Mucosa of rectum (tissue), 2 donors: ENCODE measurements at regions not wholly inside any gene's neighbourhood (a gene's known extent, or its start where the extent isn't known, plus 50 kb on each side); places are given as distances from the start of the nearest gene placed in this dataset.
"Not testable (repeated sequence)": the region's sequence is repeated elsewhere in the genome, so short reads cannot be mapped to it uniquely, and the experiment has no call there.

Source experiments
- H3K27ac ChIP-seq, 2 donors: one replicate each; pipeline ENCODE4 v1.7.0; 2013; ENCODE audit warnings: inconsistent platforms in 2 of 2, low read depth in 2 of 2, low read length in 2 of 2
- H3K27me3 ChIP-seq, 2 donors: one replicate each; pipeline ENCODE4 v1.7.0; 2013; ENCODE audit warnings: low read length in 2 of 2; ENCODE audit not compliant: control insufficient read depth in 2 of 2, insufficient read depth in 2 of 2
- H3K36me3 ChIP-seq, 2 donors: one replicate each; pipeline ENCODE4 v1.7.0; 2013; ENCODE audit warnings: low read length in 2 of 2; ENCODE audit not compliant: control insufficient read depth in 2 of 2, insufficient read depth in 2 of 2
- H3K4me1 ChIP-seq, 2 donors: one replicate each; pipeline ENCODE4 v1.7.0; 2013; ENCODE audit warnings: low read length in 2 of 2, mild to moderate bottlenecking in 1 of 2; ENCODE audit not compliant: control insufficient read depth in 2 of 2, insufficient read depth in 2 of 2
- H3K4me3 ChIP-seq, 2 donors: one replicate each; pipeline ENCODE4 v1.7.0; 2013; ENCODE audit warnings: low read length in 2 of 2
- H3K9ac ChIP-seq, 2 donors: one replicate each; pipeline ENCODE4 v1.7.0; 2013; ENCODE audit warnings: low read length in 2 of 2, low read depth in 1 of 2, mild to moderate bottlenecking in 1 of 2
- H3K9me3 ChIP-seq, 2 donors: one replicate each; pipeline ENCODE4 v1.7.0; 2013; ENCODE audit warnings: low read length in 2 of 2; ENCODE audit not compliant: control insufficient read depth in 2 of 2
- donor health status: healthy.
- donor health status: Normal muscosa, but diverticular disease.

GRCh38 chr10:47593129-47593528 lies 69.7 kb upstream of the AGAP9 start:
- not testable (repeated sequence) for H3K9ac ChIP-seq, H3K4me3 ChIP-seq, H3K36me3 ChIP-seq, H3K4me1 ChIP-seq, H3K27ac ChIP-seq, H3K27me3 ChIP-seq, H3K9me3 ChIP-seq

GRCh38 chr10:47590956-47591355 lies 67.5 kb upstream of the AGAP9 start:
- H3K9me3 ChIP-seq, H3K27ac ChIP-seq, H3K4me1 ChIP-seq, H3K9ac ChIP-seq, H3K36me3 ChIP-seq, H3K27me3 ChIP-seq, H3K4me3 ChIP-seq: not testable (repeated sequence)

- H3K9ac ChIP-seq, H3K36me3 ChIP-seq: not testable (repeated sequence)
Observed at GRCh38 chr10:47590534-47590933, 67.1 kb upstream of the AGAP9 start.

GRCh38 chr10:47582051-47582450 lies 58.6 kb upstream of the AGAP9 start:
- not testable (repeated sequence) for H3K9ac ChIP-seq, H3K4me1 ChIP-seq, H3K27me3 ChIP-seq, H3K9me3 ChIP-seq, H3K27ac ChIP-seq, H3K36me3 ChIP-seq, H3K4me3 ChIP-seq

More at GRCh38 chr10:47590534-47590933, 67.1 kb upstream of the AGAP9 start:
- not testable (repeated sequence) for H3K4me1 ChIP-seq, H3K4me3 ChIP-seq, H3K27ac ChIP-seq, H3K9me3 ChIP-seq, H3K27me3 ChIP-seq

GRCh38 chr10:47580063-47580462 lies 56.6 kb upstream of the AGAP9 start:
- H3K4me3 ChIP-seq, H3K4me1 ChIP-seq, H3K36me3 ChIP-seq, H3K27ac ChIP-seq, H3K9ac ChIP-seq, H3K9me3 ChIP-seq, H3K27me3 ChIP-seq: not testable (repeated sequence)

GRCh38 chr10:47578547-47578946 lies 55.1 kb upstream of the AGAP9 start:
- H3K36me3 ChIP-seq, H3K9me3 ChIP-seq, H3K9ac ChIP-seq, H3K27me3 ChIP-seq, H3K4me3 ChIP-seq, H3K4me1 ChIP-seq, H3K27ac ChIP-seq: not testable (repeated sequence)
